IMR-90 (cell line): ENCODE measurements at regions not wholly inside any gene's neighbourhood (a gene's known extent, or its start where the extent isn't known, plus 50 kb on each side); places are given as distances from the start of the nearest gene placed in this dataset.

Experiments used
- ATAC-seq: fragments of 200-7000 bp; cut with Tn5 transposase; 2 replicates; pipeline ENCODE4 v1.9.1; 2020; ENCODE audit warnings: low read depth, mild to moderate bottlenecking, moderate library complexity
- BruUV-seq: library from RNA; stranded (reverse); fragments of 400-500 nt; replicated peaks from 2 replicates; lab custom pipeline; 2021; lab: Mats Ljungman, UMichigan
- CTCF ChIA-PET: fragments of 300-600 bp; formaldehyde crosslinking; extraction: SDS; loops from one replicate; lab custom pipeline; 2021; ENCODE audit warnings: antibody characterized with exemption; lab: Yijun Ruan, JAX
- POLR2A ChIA-PET: fragments of 300-600 bp; sonication (Branson Sonifier 250); formaldehyde crosslinking; loops from one replicate; lab custom pipeline; 2022; ENCODE audit warnings: antibody characterized with exemption; ENCODE audit not compliant: unreplicated experiment; lab: Charles Lee
- DNase-seq: peaks from one replicate; pipeline ENCODE4 v3.0.0; 2013
- H2AFZ ChIP-seq: replicated peaks from 2 replicates; pipeline ENCODE3; 2013; ENCODE audit warnings: low read length, mild to moderate bottlenecking; ENCODE audit not compliant: poor library complexity
- H2AK5ac ChIP-seq: 2 replicates; pipeline ENCODE4 v1.6.1; 2013; ENCODE audit warnings: low read depth, low read length, inconsistent platforms
- H2AK9ac ChIP-seq: replicated peaks from 2 replicates; pipeline ENCODE3; 2013; ENCODE audit warnings: mild to moderate bottlenecking, low read depth, low read length, moderate library complexity; ENCODE audit not compliant: poor library complexity
- H2BK120ac ChIP-seq: 2 replicates; pipeline ENCODE4 v1.6.1; 2013; ENCODE audit warnings: low read depth, low read length, inconsistent platforms
- H2BK15ac ChIP-seq: 3 replicates; pipeline ENCODE4 v1.6.1; 2013; ENCODE audit warnings: low read depth, low read length, inconsistent platforms
- H2BK20ac ChIP-seq: 2 replicates; pipeline ENCODE4 v1.6.1; 2013; ENCODE audit warnings: low read depth, mild to moderate bottlenecking, inconsistent platforms, low read length, moderate library complexity
- H2BK5ac ChIP-seq: 2 replicates; pipeline ENCODE4 v1.6.1; 2013; ENCODE audit warnings: mild to moderate bottlenecking, low read depth, low read length, inconsistent platforms; ENCODE audit not compliant: poor library complexity, severe bottlenecking
- H3K14ac ChIP-seq: replicated peaks from 2 replicates; pipeline ENCODE4 v1.6.1; 2013; ENCODE audit warnings: low read depth, low read length, inconsistent platforms
- H3K18ac ChIP-seq: 2 replicates; pipeline ENCODE4 v1.6.1; 2013; ENCODE audit warnings: low read depth, low read length, control low read depth
- H3K23ac ChIP-seq: 2 replicates; pipeline ENCODE4 v1.6.1; 2013; ENCODE audit warnings: low read depth, low read length, inconsistent platforms
- H3K27ac ChIP-seq: 2 replicates; pipeline ENCODE4 v1.5.1; 2013; ENCODE audit warnings: mild to moderate bottlenecking, control low read depth, low read length; ENCODE audit not compliant: insufficient read depth
- H3K27me3 ChIP-seq: 2 replicates; pipeline ENCODE4 v1.6.1; 2013; ENCODE audit warnings: low read length; ENCODE audit not compliant: control insufficient read depth, insufficient read depth
- H3K36me3 ChIP-seq: 2 replicates; pipeline ENCODE4 v1.6.1; 2013; ENCODE audit warnings: low read length, mixed read lengths; ENCODE audit not compliant: control insufficient read depth, insufficient read depth
- H3K4ac ChIP-seq: 2 replicates; pipeline ENCODE4 v1.6.1; 2013; ENCODE audit warnings: low read depth, low read length, inconsistent platforms
- H3K4me1 ChIP-seq: 2 replicates; pipeline ENCODE4 v1.6.1; 2013; ENCODE audit warnings: low read length, mixed read lengths; ENCODE audit not compliant: control insufficient read depth, insufficient read depth
- H3K4me2 ChIP-seq: 2 replicates; pipeline ENCODE4 v1.6.1; 2013; ENCODE audit warnings: low read depth, mild to moderate bottlenecking, control low read depth, low read length, moderate library complexity
- H3K4me3 ChIP-seq: 2 replicates; pipeline ENCODE4 v1.5.1; 2013; ENCODE audit warnings: low read depth, mild to moderate bottlenecking, control low read depth, low read length, moderate library complexity; ENCODE audit not compliant: insufficient read depth
- H3K56ac ChIP-seq: 2 replicates; pipeline ENCODE4 v1.6.1; 2013; ENCODE audit warnings: low read length, inconsistent platforms; ENCODE audit not compliant: insufficient read depth; ENCODE audit errors: extremely low read depth
- H3K79me1 ChIP-seq, 2 experiments: 2 replicates each; pipeline ENCODE4 v1.6.1; 2013; ENCODE audit warnings: low read length in 2 of 2, inconsistent platforms in 1 of 2, low read depth in 1 of 2
- H3K9ac ChIP-seq: 2 replicates; pipeline ENCODE4 v1.6.1; 2013; ENCODE audit warnings: low read depth, low read length, control low read depth
- H3K9me1 ChIP-seq: 2 replicates; pipeline ENCODE4 v1.6.1; 2013; ENCODE audit warnings: low read length, inconsistent platforms; ENCODE audit not compliant: insufficient read depth
- H3K9me3 ChIP-seq: 2 replicates; pipeline ENCODE4 v1.6.1; 2013; ENCODE audit warnings: low read length; ENCODE audit not compliant: control insufficient read depth, insufficient read depth
- H4K20me1 ChIP-seq: 2 replicates; pipeline ENCODE4 v1.6.1; 2013; ENCODE audit warnings: low read length, inconsistent platforms; ENCODE audit not compliant: insufficient read depth
- H4K5ac ChIP-seq: 2 replicates; pipeline ENCODE4 v1.6.1; 2013; ENCODE audit warnings: mild to moderate bottlenecking, low read depth, low read length, control low read depth
- H4K8ac ChIP-seq, 2 experiments: 2 replicates each; pipeline ENCODE4 v1.6.1; 2013; ENCODE audit warnings: low read depth in 2 of 2, low read length in 2 of 2, control low read depth in 1 of 2, inconsistent platforms in 1 of 2
- H4K91ac ChIP-seq: 2 replicates; pipeline ENCODE4 v1.6.1; 2013; ENCODE audit warnings: low read depth, low read length, inconsistent platforms; ENCODE audit not compliant: insufficient read depth
- CEBPB ChIP-seq: IDR thresholded peaks from 2 replicates; pipeline ENCODE4 v1.6.1; 2012; ENCODE audit warnings: low read depth, low read length, improper control_type of control experiment
- CHD1 ChIP-seq: IDR thresholded peaks from 2 replicates; pipeline ENCODE4 v1.6.1; 2012; ENCODE audit warnings: low read depth, low read length, improper control_type of control experiment
- ELK1 ChIP-seq: fragments of 150-350 bp; IDR thresholded peaks from 2 replicates; pipeline ENCODE4 v1.6.1; 2016; ENCODE audit warnings: low read depth, mild to moderate bottlenecking, low read length, moderate library complexity, borderline replicate concordance
- FOS ChIP-seq: fragments of 150-350 bp; IDR thresholded peaks from 2 replicates; pipeline ENCODE4 v1.6.1; 2016; ENCODE audit warnings: low read depth, low read length
- MAFK ChIP-seq: IDR thresholded peaks from 2 replicates; pipeline ENCODE4 v1.6.1; 2012; ENCODE audit warnings: low read depth, low read length, improper control_type of control experiment
- MAZ ChIP-seq: IDR thresholded peaks from 2 replicates; pipeline ENCODE4 v1.6.1; 2012; ENCODE audit warnings: low read depth, mild to moderate bottlenecking, low read length, improper control_type of control experiment, moderate library complexity, borderline replicate concordance
- MXI1 ChIP-seq: IDR thresholded peaks from 2 replicates; pipeline ENCODE4 v1.6.1; 2012; ENCODE audit warnings: low read depth, mild to moderate bottlenecking, low read length, moderate library complexity, borderline replicate concordance
- NFE2L2 ChIP-seq: fragments of 150-350 bp; IDR thresholded peaks from 2 replicates; pipeline ENCODE4 v1.6.1; 2016; ENCODE audit warnings: low read depth, mild to moderate bottlenecking, low read length
- POLR2A ChIP-seq: IDR thresholded peaks from 2 replicates; pipeline ENCODE4 v1.6.1; 2012; ENCODE audit warnings: mild to moderate bottlenecking, low read depth, low read length
- RAD21 ChIP-seq: IDR thresholded peaks from 2 replicates; pipeline ENCODE4 v1.6.1; 2012; ENCODE audit warnings: low read length, improper control_type of control experiment
- SMC3 ChIP-seq: fragments of 150-350 bp; IDR thresholded peaks from 2 replicates; pipeline ENCODE4 v1.6.1; 2016; ENCODE audit warnings: low read depth, mild to moderate bottlenecking, antibody characterized with exemption, low read length, moderate library complexity
- USF2 ChIP-seq: fragments of 150-350 bp; IDR thresholded peaks from 2 replicates; pipeline ENCODE4 v1.6.1; 2017; ENCODE audit warnings: mild to moderate bottlenecking, antibody characterized with exemption, low read length, low read depth
- WGBS, 2 experiments: methylation state at CpG; one replicate each; pipeline versions ENCODE4 v1.1.5 to v1.1.7; 2013; ENCODE audit warnings: missing lambda C conversion rate in 2 of 2; ENCODE audit not compliant: insufficient read length in 1 of 2; ENCODE audit errors: extremely low coverage in 2 of 2; 5-methylcytosine and 5-hydroxymethylcytosine counted together
- dilution Hi-C: fragments of 300-500 bp; cut with HindIII; formaldehyde crosslinking; loops from one replicate; pipeline ENCODE4 v1.14.3; 2018; ENCODE audit warnings: low sequenced_read_pairs; ENCODE audit not compliant: unreplicated experiment
- in situ Hi-C: fragments of 300-500 bp; cut with MboI; formaldehyde crosslinking; loops from 3 replicates; pipeline ENCODE4 v1.14.3; 2019; ENCODE audit warnings: low sequenced_read_pairs, inconsistent platforms, mixed read lengths
- intact Hi-C: fragments of 100-400 bp; cut with micrococcal nuclease; formaldehyde crosslinking; loops from 2 replicates; pipeline ENCODE4 v1.10.0; 2022

GRCh38 chr11:115610908-115611307 is 106.7 kb upstream of the CADM1 start:
- H3K27me3 ChIP-seq = peaks cover 13% of the 10 kb centered on the region
- H4K91ac ChIP-seq = no peak overlapping the region
- no peak overlapping the region for H3K9ac ChIP-seq
- intact Hi-C loops = loop anchor here (10.0 kb wide), 1 partner anchor 406 kb away; no protein-coding TSS in a partner anchor
- peaks cover 11% of the 10 kb centered on the region for H3K4me1 ChIP-seq
- H4K5ac ChIP-seq = no peak overlapping the region
- H2BK20ac ChIP-seq = no peak overlapping the region
- H2BK120ac ChIP-seq = no peak overlapping the region
- no peak overlapping the region for H3K27ac ChIP-seq
- no peaks in the 10 kb centered on the region for H3K9me3 ChIP-seq
- H2BK15ac ChIP-seq = no peak overlapping the region
- no peak overlapping the region for H3K56ac ChIP-seq
- no TSS peak for BruUV-seq
- no peak overlapping the region for H2BK5ac ChIP-seq
- no peaks in the 10 kb centered on the region for H4K20me1 ChIP-seq
- TF ChIP-seq USF2 = no peak
- no peak for TF ChIP-seq FOS
- TF ChIP-seq ELK1 = no peak
- no peak for TF ChIP-seq CHD1
- no peak for TF ChIP-seq SMC3
- TF ChIP-seq POLR2A = no peak
- TF ChIP-seq CEBPB = no peak
- TF ChIP-seq MXI1 = no peak
- TF ChIP-seq MAZ = no peak
- TF ChIP-seq MAFK = no peak
- no peak for TF ChIP-seq NFE2L2
- no peak for TF ChIP-seq RAD21
- DNase-seq = no peak
- WGBS, 2 experiments = no CpG with 5 or more reads among the region's 3 CpGs
- no peak overlapping the region for H3K14ac ChIP-seq
- no peak overlapping the region for H3K4me2 ChIP-seq
- H3K36me3 ChIP-seq = no peaks in the 10 kb centered on the region
- ChIA-PET CTCF (interaction anchor here (1.4 kb wide), 1 partner anchor 17 kb away, joined by 3 read pairs; no protein-coding TSS in a partner anchor), POLR2A (interaction anchor here (0.6 kb wide), 1 partner anchor 39 kb away, joined by 3 read pairs; no protein-coding TSS in a partner anchor)
- no peak overlapping the region for H3K4ac ChIP-seq
- H4K8ac ChIP-seq = no peak overlapping the region
- no peak overlapping the region for H2AK5ac ChIP-seq
- dilution Hi-C loops = no loop called here
- no peak overlapping the region for H3K4me3 ChIP-seq
- H3K79me1 ChIP-seq = no peaks in the 10 kb centered on the region
- ATAC-seq = no peak
- H2AK9ac ChIP-seq = no peak overlapping the region
- no peak overlapping the region for H2AFZ ChIP-seq
- peaks cover 2% of the 10 kb centered on the region for H3K9me1 ChIP-seq
- in situ Hi-C loops = no loop called here
- no peak overlapping the region for H3K18ac ChIP-seq
- H3K23ac ChIP-seq = no peak overlapping the region
